GM18508 (cell line): ENCODE measurements at regions not wholly inside any gene's neighbourhood (a gene's known extent, or its start where the extent isn't known, plus 50 kb on each side); places are given as distances from the start of the nearest gene placed in this dataset.
"Not testable (repeated sequence)": the region's sequence is repeated elsewhere in the genome, so short reads cannot be mapped to it uniquely, and the experiment has no call there.

Experiments used
- ATAC-seq: cut with Tn5 transposase; IDR thresholded peaks from one replicate; pipeline ENCODE4 v1.9.1; 2021; ENCODE audit warnings: moderate number of reproducible peaks; ENCODE audit not compliant: insufficient read depth, unreplicated experiment

- no peak for ATAC-seq
Measured at GRCh38 chr5:174501461-174502069, 222.8 kb upstream of the MSX2 start.

DNA sequence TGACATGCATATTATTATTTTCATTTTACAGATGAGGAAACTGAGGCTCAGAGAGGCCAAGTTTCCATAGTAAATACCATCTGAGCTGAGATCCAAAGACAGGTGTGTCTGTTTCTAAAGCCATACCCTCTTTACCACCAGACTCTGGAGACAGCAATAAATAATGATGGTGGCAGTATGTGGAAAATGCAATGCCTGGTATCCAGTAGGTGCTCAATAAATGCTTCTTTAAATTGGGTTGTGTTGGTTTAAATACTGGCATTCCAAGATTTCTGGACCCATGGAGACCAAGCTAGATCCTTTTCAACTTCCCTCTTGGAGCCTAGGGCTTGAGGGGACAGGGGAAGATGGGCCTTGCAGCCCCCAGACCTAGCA lies 221.3 kb upstream of the MSX2 start:
- no peak for ATAC-seq

DNA sequence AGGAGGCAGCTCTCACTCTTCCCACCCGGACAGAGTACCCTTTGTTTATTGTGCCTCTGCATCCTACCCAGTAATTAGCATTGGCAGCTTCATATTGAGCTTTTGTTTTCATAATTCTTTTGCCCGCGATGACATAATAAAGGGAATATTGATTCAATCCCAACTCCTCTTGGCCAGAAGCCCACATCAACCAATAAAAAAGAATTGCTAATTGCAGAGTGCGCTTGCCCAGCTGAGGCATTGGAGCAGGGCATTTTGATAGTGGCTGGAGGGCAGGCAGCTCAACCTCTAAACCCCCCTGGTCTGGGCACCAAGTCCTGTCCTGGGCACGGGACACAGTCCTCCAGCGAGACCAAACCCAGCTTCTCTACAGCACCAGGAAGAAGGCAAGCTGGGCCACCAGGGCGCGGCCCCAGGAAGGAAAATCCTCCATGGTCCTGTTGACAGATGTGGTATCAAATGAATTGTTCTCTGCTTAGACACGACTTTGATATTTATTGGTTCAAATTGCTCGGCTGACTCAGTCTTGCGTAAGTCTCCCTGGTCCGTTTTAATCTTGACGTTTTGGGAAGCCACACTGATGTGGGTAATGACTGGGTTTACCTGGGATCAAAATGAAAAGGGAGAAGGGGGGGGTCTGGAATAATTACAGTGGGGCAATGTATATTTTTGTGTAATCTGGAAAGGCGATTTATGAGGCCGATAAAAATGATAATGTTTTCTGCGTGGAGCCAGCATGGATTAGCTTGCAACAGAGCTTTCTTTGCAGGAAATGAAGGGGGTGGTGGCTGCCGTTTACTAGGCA lies 220.7 kb upstream of the MSX2 start:
- no peak for ATAC-seq

DNA sequence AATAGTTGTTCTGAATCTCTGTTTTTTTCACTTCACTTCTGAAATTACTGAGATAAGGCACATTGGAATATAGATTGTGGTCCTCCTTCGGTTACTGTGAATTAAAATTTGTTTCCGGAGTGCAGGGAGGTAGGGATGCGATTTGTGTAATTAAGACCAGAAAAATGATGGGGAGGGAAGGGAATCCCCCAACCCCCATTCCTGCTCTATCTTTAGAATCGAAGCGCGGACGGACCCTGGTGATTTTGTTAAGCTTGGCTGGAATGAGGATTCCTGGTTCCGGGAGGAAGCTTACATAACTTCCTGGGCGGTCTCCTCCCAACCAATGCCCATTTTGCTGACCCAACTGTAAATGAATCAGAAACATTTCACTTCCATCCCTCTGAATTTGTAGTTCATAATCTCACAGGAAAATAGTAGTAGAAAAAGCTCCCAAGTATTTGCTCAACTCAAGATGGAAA lies 220.1 kb upstream of the MSX2 start:
- no peak for ATAC-seq

DNA sequence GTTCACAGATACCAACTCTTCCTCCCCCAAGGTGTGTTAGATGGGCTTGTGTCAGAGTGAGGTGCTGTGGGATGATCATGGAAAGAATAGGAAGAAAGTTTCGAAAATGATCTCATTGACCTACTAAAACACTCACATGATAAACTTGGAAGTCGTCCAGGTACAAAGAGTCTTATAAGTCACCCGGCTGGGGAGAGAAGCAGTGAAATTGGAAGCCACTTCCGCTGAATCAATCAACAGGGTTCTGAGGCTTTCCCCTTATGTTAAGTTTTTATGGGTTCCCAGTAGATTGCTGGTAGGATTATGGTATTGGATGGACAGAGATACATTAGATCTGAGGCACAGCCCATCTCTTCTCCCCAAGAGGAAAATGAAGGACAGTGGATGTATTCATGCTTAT lies 218.8 kb upstream of the MSX2 start:
- no peak for ATAC-seq

- ATAC-seq = not testable (repeated sequence)
Measured at GRCh38 chr5:174510782-174511453, 213.5 kb upstream of the MSX2 start.

- ATAC-seq = no peak
Measured at GRCh38 chr5:174511714-174512253, 212.6 kb upstream of the MSX2 start.

DNA sequence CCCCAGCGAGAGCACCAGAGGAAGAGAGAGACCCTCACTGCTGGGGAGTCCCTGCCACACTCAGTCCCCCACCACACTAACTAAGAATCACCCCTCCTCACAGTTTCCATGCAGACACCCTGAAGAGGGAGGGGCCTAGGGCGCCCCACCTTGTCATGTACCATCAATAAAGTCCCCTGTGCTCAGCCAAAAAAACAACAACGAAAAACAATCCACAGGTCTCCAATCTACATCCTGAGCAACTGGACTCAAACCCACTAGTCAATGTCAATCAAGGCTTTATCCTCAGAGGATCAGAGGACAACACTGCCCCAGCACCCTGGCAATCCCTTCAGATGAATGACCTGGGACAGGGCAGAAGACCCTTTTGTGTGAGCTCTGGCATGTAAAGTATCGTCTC lies 210.1 kb upstream of the MSX2 start:
- ATAC-seq = no peak

GRCh38 chr5:174514983-174515394 lies 209.4 kb upstream of the MSX2 start:
- no peak for ATAC-seq

- no peak for ATAC-seq
Measured at GRCh38 chr5:174516741-174517140, 207.6 kb upstream of the MSX2 start.

GRCh38 chr5:174518512-174518911 lies 205.9 kb upstream of the MSX2 start:
- no peak for ATAC-seq

GRCh38 chr5:174520420-174521396 lies 203.7 kb upstream of the MSX2 start:
- ATAC-seq = no peak

DNA sequence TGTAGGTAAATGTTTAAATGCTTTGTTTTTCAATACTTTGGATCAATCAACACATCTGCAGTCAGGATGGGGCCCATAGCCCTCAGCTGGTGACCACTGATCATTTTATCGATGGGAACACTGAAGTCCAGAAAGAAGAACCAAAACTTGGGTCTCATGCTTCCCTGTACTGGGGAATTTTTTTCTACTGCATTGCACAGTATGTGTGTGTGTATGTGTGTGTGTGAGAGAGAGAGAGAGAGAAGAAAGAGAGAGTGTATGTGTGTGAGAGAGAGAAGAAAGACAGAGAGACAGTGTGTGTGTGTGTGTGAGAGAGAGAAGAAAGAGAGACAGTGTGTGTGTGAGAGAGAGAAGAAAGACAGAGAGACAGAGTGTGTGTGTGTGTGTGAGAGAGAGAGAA lies 202.9 kb upstream of the MSX2 start:
- ATAC-seq = no peak

DNA sequence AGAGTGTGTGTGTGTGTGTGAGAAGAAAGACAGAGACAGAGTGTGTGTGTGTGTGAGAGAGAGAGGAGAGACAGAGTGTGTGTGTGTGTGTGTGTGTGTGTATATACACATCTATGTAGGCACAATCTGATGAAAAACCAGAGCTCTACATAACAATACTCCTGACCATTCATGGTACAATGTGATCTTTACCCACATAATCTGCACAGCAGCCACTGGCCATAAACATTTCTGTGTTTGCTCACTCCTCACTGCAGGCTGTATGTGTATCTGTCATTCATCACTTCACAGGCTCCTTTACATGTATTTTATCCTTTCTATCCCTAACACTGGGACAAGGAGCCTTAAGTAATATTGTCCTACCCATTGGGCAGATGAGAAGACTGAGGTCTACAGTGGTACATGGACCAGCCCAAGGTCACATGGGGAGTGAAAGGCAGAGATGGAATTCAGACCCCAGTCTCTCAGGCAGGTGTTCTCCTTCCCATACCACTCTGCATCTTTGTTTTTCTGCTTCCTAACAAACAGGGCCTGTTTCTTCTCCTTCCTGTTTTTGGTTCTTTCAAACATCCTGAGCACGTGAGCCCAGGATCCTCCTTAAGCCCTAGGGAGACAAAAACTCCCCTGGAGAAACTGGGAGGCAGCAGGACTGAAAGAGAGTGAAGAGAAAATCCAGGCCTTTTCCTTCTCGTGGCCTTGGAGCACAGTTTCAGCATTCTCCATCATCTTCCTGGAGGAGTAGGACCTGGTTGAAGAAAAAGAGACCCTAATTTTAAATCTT lies 201.7 kb upstream of the MSX2 start:
- no peak for ATAC-seq

DNA sequence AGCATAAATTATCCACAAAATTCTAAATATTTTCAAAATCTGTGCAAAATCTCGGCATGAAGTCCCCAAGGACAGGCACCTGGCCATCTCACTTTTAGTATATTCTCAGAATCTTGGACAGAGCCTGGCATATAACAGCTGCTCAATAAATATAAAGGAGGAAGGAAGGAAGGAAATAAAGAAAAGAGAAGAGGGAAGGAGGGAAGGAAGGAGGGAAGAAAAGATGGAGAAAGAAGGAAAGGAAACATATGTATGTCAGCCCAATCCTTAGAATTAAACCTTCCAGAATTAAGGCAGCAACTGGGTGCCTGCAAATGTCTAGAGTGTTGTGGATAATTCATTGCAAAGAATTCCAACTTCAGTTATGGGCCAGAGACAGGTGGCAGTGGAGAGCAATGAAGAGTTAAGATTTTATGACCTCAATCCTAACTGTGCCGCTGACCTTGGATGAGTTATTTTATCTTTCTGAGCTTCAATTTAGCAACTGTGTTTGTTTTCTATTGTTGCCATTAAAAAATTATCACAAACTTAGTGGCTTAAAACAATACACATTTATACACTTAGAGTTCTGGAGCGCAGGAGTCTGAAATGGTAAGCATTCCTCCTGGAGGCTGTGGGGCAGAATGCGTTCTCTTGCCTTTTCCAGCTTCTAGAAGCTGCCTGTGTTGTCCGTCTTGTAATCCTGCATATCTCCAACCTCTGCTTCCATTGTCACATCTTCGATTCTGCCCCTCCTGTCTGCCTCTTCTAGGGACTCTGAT lies 200.9 kb upstream of the MSX2 start:
- ATAC-seq = no peak

DNA sequence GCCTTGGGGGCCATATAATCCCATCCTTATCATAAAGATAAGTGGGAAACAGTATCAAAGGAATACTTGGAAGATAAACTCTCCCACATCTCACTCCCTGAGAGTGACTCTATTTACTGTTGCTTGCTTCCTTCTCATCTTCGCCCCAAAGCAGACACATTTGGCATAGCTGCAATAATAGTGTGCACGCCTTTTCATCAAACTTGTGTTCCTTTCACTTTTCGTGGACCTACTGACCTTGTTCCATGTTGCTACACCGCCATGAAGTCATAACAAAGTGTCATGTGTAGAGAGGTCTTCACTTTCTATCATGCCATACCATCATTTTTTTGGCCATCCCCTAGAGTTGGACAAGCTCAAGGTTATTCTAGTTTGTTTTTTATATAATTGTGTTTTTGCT lies 200.0 kb upstream of the MSX2 start:
- ATAC-seq = no peak

DNA sequence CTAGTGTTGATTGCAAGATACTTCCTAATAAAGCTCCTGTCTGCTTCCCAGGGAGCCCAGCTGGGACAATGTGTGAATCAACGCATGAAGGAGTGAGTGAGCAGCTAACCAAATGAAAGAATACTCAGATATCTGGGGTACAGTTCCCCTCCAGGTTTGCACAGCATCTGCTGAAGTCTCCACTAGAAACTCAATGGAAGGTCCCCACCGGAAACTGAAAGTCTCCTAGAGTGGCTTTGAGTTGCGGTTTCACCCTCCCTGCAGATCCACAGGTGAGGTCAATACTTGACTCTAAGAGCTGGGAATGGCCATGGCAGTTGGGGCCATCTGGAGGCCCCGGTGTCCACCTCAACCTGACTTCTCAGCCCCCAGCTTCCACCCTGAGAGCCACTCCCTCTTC lies 198.2 kb upstream of the MSX2 start:
- ATAC-seq = no peak

- ATAC-seq = no peak
Measured at GRCh38 chr5:174527916-174528540, 196.4 kb upstream of the MSX2 start.
